ENCODE measurements at regions not wholly inside any gene's neighbourhood (a gene's known extent, or its start where the extent isn't known, plus 50 kb on each side); places are given as distances from the start of the nearest gene placed in this dataset.

DNA sequence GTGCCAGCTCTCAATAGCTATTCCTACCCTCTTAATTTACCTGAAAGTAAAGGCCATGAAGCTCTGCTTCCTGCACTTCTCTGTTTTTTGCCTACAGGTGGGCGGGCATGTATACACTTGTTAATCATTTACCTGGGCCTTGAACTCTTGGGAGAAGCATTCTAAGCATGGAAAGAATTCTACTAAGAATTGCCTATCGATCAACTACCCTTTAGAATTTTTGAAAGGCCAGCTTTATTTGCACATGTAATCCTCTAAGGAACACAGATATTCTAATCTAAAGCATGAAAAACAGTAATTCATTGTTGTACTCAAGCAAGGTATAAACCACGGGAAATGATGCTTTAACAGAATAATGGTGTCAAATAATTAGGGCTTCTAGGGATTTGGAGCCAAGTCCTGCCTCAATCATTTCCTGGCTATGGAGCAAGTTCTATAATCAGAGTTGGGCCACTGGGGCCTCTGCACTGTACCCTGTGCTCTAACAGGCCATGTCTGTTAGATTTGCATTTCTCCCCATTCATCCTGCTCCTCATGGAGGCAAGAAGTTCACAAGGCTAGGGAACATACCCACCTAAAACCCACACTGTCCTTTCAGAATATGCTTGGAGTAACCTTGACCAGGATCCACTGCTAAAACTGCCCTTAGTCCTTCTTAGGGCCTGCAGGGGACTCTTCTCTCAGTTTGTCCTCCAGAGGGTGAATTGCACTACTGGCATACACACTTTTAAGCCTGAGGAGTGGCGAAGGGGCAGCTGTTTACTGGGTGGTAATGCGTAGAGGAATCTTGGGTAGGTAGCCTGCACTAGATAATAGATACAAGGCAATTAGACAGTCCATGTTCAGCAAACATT lies 276.4 kb upstream of the JAG1 start (continued):
- TF ChIP-seq, protein P1, sequence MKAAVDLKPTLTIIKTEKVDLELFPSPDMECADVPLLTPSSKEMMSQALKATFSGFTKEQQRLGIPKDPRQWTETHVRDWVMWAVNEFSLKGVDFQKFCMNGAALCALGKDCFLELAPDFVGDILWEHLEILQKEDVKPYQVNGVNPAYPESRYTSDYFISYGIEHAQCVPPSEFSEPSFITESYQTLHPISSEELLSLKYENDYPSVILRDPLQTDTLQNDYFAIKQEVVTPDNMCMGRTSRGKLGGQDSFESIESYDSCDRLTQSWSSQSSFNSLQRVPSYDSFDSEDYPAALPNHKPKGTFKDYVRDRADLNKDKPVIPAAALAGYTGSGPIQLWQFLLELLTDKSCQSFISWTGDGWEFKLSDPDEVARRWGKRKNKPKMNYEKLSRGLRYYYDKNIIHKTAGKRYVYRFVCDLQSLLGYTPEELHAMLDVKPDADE (IDR thresholded peaks at IDR 0.05), result no peak
- TF ChIP-seq, protein P2, sequence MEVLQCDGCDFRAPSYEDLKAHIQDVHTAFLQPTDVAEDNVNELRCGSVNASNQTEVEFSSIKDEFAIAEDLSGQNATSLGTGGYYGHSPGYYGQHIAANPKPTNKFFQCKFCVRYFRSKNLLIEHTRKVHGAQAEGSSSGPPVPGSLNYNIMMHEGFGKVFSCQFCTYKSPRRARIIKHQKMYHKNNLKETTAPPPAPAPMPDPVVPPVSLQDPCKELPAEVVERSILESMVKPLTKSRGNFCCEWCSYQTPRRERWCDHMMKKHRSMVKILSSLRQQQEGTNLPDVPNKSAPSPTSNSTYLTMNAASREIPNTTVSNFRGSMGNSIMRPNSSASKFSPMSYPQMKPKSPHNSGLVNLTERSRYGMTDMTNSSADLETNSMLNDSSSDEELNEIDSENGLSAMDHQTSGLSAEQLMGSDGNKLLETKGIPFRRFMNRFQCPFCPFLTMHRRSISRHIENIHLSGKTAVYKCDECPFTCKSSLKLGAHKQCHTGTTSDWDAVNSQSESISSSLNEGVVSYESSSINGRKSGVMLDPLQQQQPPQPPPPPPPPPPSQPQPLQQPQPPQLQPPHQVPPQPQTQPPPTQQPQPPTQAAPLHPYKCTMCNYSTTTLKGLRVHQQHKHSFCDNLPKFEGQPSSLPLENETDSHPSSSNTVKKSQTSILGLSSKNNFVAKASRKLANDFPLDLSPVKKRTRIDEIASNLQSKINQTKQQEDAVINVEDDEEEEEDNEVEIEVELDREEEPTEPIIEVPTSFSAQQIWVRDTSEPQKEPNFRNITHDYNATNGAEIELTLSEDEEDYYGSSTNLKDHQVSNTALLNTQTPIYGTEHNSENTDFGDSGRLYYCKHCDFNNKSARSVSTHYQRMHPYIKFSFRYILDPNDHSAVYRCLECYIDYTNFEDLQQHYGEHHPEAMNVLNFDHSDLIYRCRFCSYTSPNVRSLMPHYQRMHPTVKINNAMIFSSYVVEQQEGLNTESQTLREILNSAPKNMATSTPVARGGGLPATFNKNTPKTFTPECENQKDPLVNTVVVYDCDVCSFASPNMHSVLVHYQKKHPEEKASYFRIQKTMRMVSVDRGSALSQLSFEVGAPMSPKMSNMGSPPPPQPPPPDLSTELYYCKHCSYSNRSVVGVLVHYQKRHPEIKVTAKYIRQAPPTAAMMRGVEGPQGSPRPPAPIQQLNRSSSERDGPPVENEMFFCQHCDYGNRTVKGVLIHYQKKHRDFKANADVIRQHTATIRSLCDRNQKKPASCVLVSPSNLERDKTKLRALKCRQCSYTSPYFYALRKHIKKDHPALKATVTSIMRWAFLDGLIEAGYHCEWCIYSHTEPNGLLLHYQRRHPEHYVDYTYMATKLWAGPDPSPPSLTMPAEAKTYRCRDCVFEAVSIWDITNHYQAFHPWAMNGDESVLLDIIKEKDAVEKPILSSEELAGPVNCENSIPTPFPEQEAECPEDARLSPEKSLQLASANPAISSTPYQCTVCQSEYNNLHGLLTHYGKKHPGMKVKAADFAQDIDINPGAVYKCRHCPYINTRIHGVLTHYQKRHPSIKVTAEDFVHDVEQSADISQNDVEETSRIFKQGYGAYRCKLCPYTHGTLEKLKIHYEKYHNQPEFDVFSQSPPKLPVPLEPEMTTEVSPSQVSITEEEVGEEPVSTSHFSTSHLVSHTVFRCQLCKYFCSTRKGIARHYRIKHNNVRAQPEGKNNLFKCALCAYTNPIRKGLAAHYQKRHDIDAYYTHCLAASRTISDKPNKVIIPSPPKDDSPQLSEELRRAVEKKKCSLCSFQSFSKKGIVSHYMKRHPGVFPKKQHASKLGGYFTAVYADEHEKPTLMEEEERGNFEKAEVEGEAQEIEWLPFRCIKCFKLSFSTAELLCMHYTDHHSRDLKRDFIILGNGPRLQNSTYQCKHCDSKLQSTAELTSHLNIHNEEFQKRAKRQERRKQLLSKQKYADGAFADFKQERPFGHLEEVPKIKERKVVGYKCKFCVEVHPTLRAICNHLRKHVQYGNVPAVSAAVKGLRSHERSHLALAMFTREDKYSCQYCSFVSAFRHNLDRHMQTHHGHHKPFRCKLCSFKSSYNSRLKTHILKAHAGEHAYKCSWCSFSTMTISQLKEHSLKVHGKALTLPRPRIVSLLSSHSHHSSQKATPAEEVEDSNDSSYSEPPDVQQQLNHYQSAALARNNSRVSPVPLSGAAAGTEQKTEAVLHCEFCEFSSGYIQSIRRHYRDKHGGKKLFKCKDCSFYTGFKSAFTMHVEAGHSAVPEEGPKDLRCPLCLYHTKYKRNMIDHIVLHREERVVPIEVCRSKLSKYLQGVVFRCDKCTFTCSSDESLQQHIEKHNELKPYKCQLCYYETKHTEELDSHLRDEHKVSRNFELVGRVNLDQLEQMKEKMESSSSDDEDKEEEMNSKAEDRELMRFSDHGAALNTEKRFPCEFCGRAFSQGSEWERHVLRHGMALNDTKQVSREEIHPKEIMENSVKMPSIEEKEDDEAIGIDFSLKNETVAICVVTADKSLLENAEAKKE (CRISPR knock-in tag; IDR thresholded peaks at IDR 0.05), result no peak
- TF ChIP-seq JUNB (IDR thresholded peaks at IDR 0.05; ENCODE audit: unreplicated experiment), result no peak

DNA sequence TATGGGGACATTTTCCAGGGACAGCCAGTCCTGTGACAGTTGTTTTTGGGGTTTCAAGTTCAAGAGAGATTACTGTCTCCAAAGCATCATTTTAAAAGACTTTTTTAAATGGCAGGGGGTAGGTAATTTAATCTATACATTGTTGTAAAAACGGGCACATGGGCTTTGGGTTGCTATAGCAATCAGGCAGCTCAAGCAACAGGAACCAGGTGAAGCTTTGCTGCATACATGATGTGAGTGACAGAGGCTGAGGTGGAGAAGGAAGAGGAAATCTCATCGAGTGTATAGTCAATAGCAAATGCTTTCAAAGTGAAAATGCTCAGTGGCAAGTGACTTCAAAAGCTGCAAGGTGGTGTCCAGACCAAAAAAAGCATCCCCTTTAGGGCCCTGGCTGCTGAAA lies 277.4 kb upstream of the JAG1 start:
- Histone ChIP-seq H3K9me2 (ENCODE audit: insufficient read depth) (peaks cover 4% of the 10 kb centered on the region; the same call in 1 of the 2 replicates), H4K20me1 (replicated peaks; ENCODE audit: insufficient read depth) (no peaks in the 10 kb centered on the region), H3F3A (replicated peaks; ENCODE audit: low read depth) (no peaks in the 10 kb centered on the region), H3K79me2 (replicated peaks; ENCODE audit: insufficient read depth) (no peaks in the 10 kb centered on the region), H3K36me3 (ENCODE audit: insufficient read depth) (no peaks in the 10 kb centered on the region), H3K4me2 (no peak overlapping the region), H3K27me3 (ENCODE audit: insufficient read depth) (no peaks in the 10 kb centered on the region), H3K4me3 (no peak overlapping the region), H2AFZ (no peak overlapping the region), H3K4me1 (ENCODE audit: insufficient read depth) (peaks cover 6% of the 10 kb centered on the region; the same call in 1 of the 2 replicates), H3K27ac (ENCODE audit: low read depth) (no peak overlapping the region)
- no peaks in the 10 kb centered on the region for H3K27me3 Mint-ChIP-seq (ENCODE audit: insufficient read depth, low read depth, poor library complexity)
- no peak for ATAC-seq
- H3K9me3 Mint-ChIP-seq, result no peaks in the 10 kb centered on the region
- no peak overlapping the region for H3K27ac Mint-ChIP-seq
- no peak for DNase-seq (ENCODE audit: low spot score)
- peaks cover 18% of the 10 kb centered on the region; the same call in 2 of the 3 replicates for H3K4me1 Mint-ChIP-seq
- H3K4me3 Mint-ChIP-seq, result no peak overlapping the region
- H3K36me3 Mint-ChIP-seq (ENCODE audit: low read depth), result no peaks in the 10 kb centered on the region
- TF ChIP-seq ZNF114 (CRISPR knock-in tag; IDR thresholded peaks at IDR 0.05) (no peak), NANOG (IDR thresholded peaks at IDR 0.05; ENCODE audit: borderline replicate concordance) (no peak), EZH2 (IDR thresholded peaks at IDR 0.05; ENCODE audit: low read depth, unreplicated experiment) (no peak), EZH2phosphoT487 (IDR thresholded peaks at IDR 0.05; ENCODE audit: unreplicated experiment) (no peak), STAT1 (IDR thresholded peaks at IDR 0.05; ENCODE audit: unreplicated experiment) (no peak), CREB1 (CRISPR knock-in tag; IDR thresholded peaks at IDR 0.05; ENCODE audit: low read depth) (no peak), ZNF331 (CRISPR knock-in tag; IDR thresholded peaks at IDR 0.05; ENCODE audit: low read depth) (no peak), POLR2AphosphoS5 (IDR thresholded peaks at IDR 0.05; ENCODE audit: low read depth) (no peak)
- TF ChIP-seq, protein P1 (IDR thresholded peaks at IDR 0.05), result no peak
- TF ChIP-seq, protein P3, sequence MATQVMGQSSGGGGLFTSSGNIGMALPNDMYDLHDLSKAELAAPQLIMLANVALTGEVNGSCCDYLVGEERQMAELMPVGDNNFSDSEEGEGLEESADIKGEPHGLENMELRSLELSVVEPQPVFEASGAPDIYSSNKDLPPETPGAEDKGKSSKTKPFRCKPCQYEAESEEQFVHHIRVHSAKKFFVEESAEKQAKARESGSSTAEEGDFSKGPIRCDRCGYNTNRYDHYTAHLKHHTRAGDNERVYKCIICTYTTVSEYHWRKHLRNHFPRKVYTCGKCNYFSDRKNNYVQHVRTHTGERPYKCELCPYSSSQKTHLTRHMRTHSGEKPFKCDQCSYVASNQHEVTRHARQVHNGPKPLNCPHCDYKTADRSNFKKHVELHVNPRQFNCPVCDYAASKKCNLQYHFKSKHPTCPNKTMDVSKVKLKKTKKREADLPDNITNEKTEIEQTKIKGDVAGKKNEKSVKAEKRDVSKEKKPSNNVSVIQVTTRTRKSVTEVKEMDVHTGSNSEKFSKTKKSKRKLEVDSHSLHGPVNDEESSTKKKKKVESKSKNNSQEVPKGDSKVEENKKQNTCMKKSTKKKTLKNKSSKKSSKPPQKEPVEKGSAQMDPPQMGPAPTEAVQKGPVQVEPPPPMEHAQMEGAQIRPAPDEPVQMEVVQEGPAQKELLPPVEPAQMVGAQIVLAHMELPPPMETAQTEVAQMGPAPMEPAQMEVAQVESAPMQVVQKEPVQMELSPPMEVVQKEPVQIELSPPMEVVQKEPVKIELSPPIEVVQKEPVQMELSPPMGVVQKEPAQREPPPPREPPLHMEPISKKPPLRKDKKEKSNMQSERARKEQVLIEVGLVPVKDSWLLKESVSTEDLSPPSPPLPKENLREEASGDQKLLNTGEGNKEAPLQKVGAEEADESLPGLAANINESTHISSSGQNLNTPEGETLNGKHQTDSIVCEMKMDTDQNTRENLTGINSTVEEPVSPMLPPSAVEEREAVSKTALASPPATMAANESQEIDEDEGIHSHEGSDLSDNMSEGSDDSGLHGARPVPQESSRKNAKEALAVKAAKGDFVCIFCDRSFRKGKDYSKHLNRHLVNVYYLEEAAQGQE (IDR thresholded peaks at IDR 0.05; ENCODE audit: unreplicated experiment), result no peak

Measured in GM23338 (cell line).